ENCODE measurements at regions not wholly inside any gene's neighbourhood (a gene's known extent, or its start where the extent isn't known, plus 50 kb on each side); places are given as distances from the start of the nearest gene placed in this dataset.

DNA sequence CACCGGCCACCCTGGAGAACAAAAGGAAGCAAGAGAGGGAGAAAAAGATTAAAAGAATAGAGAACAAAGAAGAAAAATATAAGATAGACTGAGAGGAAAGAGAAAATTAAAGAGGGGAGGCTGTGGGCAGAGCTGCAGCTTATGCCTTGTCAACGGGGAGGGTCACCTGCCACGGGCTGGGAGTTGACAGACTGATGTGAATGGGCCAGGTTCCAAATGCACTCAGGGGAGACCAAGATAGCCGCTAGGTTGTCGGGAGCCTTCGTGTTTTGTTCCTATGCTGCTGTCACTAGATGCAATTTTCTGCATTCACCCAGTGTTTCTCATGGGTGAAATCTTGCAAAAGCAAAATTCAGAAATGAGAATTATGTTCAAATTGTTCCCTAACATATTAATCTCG is 119.6 kb upstream of the MTHFD1L start:
- no peak for ATAC-seq
- TF ChIP-seq CSDC2 (CRISPR knock-in tag; IDR thresholded peaks at IDR 0.05) (no peak), ISL1 (CRISPR knock-in tag; IDR thresholded peaks at IDR 0.05) (no peak), ZFP30 (CRISPR knock-in tag; IDR thresholded peaks at IDR 0.05) (no peak), ESRRG (CRISPR knock-in tag; IDR thresholded peaks at IDR 0.05) (no peak), ZNF8 (CRISPR knock-in tag; IDR thresholded peaks at IDR 0.05) (no peak)
- TF ChIP-seq, protein P1, sequence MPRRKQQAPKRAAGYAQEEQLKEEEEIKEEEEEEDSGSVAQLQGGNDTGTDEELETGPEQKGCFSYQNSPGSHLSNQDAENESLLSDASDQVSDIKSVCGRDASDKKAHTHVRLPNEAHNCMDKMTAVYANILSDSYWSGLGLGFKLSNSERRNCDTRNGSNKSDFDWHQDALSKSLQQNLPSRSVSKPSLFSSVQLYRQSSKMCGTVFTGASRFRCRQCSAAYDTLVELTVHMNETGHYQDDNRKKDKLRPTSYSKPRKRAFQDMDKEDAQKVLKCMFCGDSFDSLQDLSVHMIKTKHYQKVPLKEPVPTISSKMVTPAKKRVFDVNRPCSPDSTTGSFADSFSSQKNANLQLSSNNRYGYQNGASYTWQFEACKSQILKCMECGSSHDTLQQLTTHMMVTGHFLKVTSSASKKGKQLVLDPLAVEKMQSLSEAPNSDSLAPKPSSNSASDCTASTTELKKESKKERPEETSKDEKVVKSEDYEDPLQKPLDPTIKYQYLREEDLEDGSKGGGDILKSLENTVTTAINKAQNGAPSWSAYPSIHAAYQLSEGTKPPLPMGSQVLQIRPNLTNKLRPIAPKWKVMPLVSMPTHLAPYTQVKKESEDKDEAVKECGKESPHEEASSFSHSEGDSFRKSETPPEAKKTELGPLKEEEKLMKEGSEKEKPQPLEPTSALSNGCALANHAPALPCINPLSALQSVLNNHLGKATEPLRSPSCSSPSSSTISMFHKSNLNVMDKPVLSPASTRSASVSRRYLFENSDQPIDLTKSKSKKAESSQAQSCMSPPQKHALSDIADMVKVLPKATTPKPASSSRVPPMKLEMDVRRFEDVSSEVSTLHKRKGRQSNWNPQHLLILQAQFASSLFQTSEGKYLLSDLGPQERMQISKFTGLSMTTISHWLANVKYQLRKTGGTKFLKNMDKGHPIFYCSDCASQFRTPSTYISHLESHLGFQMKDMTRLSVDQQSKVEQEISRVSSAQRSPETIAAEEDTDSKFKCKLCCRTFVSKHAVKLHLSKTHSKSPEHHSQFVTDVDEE (CRISPR knock-in tag; IDR thresholded peaks at IDR 0.05): no peak

GRCh38 chr6:150747155-150747554 is 118.3 kb upstream of the MTHFD1L start:
- ATAC-seq: no peak
- TF ChIP-seq ZNF70 (CRISPR knock-in tag; IDR thresholded peaks at IDR 0.05) (no peak), ISL1 (CRISPR knock-in tag; IDR thresholded peaks at IDR 0.05) (no peak), ZFP3 (CRISPR knock-in tag; IDR thresholded peaks at IDR 0.05) (no peak), OSR1 (CRISPR knock-in tag; IDR thresholded peaks at IDR 0.05) (no peak), ZNF565 (CRISPR knock-in tag; conservative IDR thresholded peaks at IDR 0.05; ENCODE audit: low read depth) (no peak), RARB (CRISPR knock-in tag; IDR thresholded peaks at IDR 0.05) (no peak), ESRRG (CRISPR knock-in tag; IDR thresholded peaks at IDR 0.05) (no peak), TOX (CRISPR knock-in tag; IDR thresholded peaks at IDR 0.05; ENCODE audit: borderline replicate concordance) (no peak), SNAI2 (CRISPR knock-in tag; IDR thresholded peaks at IDR 0.05) (no peak), ARNTL (CRISPR knock-in tag; IDR thresholded peaks at IDR 0.05; ENCODE audit: borderline replicate concordance, low read depth) (no peak), ZNF8 (CRISPR knock-in tag; IDR thresholded peaks at IDR 0.05) (no peak), PPARA (CRISPR knock-in tag; IDR thresholded peaks at IDR 0.05; ENCODE audit: borderline replicate concordance) (no peak), PATZ1 (CRISPR knock-in tag; IDR thresholded peaks at IDR 0.05; ENCODE audit: borderline replicate concordance) (no peak), ZC3H10 (CRISPR knock-in tag; IDR thresholded peaks at IDR 0.05) (no peak)
- TF ChIP-seq, protein P2, sequence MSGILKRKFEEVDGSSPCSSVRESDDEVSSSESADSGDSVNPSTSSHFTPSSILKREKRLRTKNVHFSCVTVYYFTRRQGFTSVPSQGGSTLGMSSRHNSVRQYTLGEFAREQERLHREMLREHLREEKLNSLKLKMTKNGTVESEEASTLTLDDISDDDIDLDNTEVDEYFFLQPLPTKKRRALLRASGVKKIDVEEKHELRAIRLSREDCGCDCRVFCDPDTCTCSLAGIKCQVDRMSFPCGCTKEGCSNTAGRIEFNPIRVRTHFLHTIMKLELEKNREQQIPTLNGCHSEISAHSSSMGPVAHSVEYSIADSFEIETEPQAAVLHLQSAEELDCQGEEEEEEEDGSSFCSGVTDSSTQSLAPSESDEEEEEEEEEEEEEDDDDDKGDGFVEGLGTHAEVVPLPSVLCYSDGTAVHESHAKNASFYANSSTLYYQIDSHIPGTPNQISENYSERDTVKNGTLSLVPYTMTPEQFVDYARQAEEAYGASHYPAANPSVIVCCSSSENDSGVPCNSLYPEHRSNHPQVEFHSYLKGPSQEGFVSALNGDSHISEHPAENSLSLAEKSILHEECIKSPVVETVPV (CRISPR knock-in tag; IDR thresholded peaks at IDR 0.05): no peak
- TF ChIP-seq, protein P1 (CRISPR knock-in tag; IDR thresholded peaks at IDR 0.05): no peak
- TF ChIP-seq, protein P3, sequence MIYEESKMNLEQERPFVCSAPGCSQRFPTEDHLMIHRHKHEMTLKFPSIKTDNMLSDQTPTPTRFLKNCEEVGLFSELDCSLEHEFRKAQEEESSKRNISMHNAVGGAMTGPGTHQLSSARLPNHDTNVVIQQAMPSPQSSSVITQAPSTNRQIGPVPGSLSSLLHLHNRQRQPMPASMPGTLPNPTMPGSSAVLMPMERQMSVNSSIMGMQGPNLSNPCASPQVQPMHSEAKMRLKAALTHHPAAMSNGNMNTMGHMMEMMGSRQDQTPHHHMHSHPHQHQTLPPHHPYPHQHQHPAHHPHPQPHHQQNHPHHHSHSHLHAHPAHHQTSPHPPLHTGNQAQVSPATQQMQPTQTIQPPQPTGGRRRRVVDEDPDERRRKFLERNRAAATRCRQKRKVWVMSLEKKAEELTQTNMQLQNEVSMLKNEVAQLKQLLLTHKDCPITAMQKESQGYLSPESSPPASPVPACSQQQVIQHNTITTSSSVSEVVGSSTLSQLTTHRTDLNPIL (CRISPR knock-in tag; IDR thresholded peaks at IDR 0.05; ENCODE audit: low read depth): no peak

DNA sequence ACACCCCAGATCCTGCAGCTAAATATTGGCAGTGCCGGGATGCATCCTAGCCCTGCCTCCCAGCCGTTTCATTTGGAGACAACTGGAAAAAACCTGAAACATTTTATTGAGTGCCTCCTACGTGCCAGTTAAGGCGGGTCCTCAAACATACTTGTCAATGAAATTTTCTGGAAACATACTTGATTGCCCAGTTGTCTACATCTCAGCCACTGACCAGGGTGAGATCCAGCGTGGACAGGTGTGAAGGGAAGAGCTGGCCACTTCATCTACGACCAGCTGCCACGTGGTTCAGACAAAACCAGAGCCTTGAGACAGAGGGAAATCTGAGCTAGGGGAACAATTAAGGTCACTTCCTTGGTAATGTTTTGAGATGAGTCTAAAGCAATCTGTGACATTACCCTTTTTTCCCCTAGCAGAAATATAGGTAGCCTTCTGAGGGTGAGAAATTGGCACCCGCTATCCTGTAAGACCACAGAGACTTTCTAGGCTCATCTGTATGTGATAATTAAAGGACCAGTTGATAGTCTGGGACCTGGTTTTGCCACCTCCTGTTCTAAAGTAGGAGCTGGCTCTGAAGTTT is 116.3 kb upstream of the MTHFD1L start:
- no peak for ATAC-seq
- TF ChIP-seq ZNF8 (CRISPR knock-in tag; IDR thresholded peaks at IDR 0.05): no peak
- TF ChIP-seq, protein P3 (CRISPR knock-in tag; IDR thresholded peaks at IDR 0.05; ENCODE audit: low read depth): no peak
- TF ChIP-seq OSR1 (CRISPR knock-in tag; IDR thresholded peaks at IDR 0.05): no peak

All from SK-N-SH treated with all-trans-retinoic acid at 6 μM for 48 hours (cell line).